ENCODE measurements at regions not wholly inside any gene's neighbourhood (a gene's known extent, or its start where the extent isn't known, plus 50 kb on each side); places are given as distances from the start of the nearest gene placed in this dataset.

DNA sequence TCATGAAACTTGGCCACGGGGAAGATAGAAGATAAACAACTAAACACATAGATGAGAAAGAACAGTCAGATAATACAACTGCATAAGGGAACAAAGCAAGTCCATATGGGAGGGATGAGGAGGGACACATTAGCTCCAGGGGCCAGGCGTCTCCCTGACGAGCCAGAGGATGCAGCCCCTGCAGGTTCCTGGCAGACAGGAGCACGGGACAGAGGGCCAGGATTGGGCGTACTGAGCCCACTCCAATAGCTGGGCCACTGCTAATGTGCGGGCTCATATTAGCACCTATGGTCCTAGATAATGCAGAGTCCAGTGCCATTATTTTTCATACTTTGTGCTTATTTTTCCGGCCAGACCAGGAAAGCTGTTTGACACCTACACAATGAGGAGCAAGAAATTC, 182.9 kb downstream of the ANKRD60 start:
- intact Hi-C loops (cut with micrococcal nuclease): no loop called here
- Histone ChIP-seq H3K4me3 (replicated peaks in 1 of 3; ENCODE audit: insufficient read depth in 1 of 3, low read depth in 1 of 3, low read length in 3 of 3) (no peak overlapping the region), H3K36me3 (ENCODE audit: control insufficient read depth in 2 of 2, extremely low read depth in 1 of 2, insufficient read depth in 2 of 2, low read length in 2 of 2) (no peaks in the 10 kb centered on the region), H3K27me3 (ENCODE audit: control insufficient read depth in 2 of 2, insufficient read depth in 2 of 2, low read length in 2 of 2) (no peaks in the 10 kb centered on the region), H3K79me2 (ENCODE audit: control insufficient read depth, insufficient read depth, low read length) (no peaks in the 10 kb centered on the region), H3K9ac (replicated peaks; ENCODE audit: extremely low read depth, insufficient read depth, low read length) (no peak overlapping the region), H3K27ac (ENCODE audit: insufficient read depth, low read depth, low read length) (no peak overlapping the region), H3K9me3 (replicated peaks; ENCODE audit: control insufficient read depth, insufficient read depth, low read length) (no peaks in the 10 kb centered on the region), H4K20me1 (replicated peaks; ENCODE audit: control insufficient read depth, extremely low read depth, insufficient read depth, low read length) (no peaks in the 10 kb centered on the region), H3K4me2 (ENCODE audit: insufficient read depth, low read length) (no peak overlapping the region), H2AFZ (ENCODE audit: low read depth, low read length) (no peak overlapping the region), H3K9me1 (replicated peaks; ENCODE audit: control insufficient read depth, extremely low read depth, insufficient read depth, low read length) (no peaks in the 10 kb centered on the region), H3K4me1 (ENCODE audit: control insufficient read depth, extremely low read depth, insufficient read depth, low read length) (no peaks in the 10 kb centered on the region)
- no TSS peak for BruUV-seq (replicated peaks)
- CTCF ChIA-PET: interaction anchor here (1.2 kb wide), 1 partner anchor 9 kb away, joined by 5 read pairs; no protein-coding TSS in a partner anchor
- no peak for FAIRE-seq
- TF ChIP-seq EZH2 (IDR thresholded peaks at IDR 0.05; ENCODE audit: borderline replicate concordance, low read depth, low read length, severe bottlenecking) (no peak), MYC (IDR thresholded peaks at IDR 0.05; ENCODE audit: low read depth, low read length) (no peak), JUN (IDR thresholded peaks at IDR 0.05; ENCODE audit: borderline replicate concordance, insufficient read depth, insufficient read length, low read depth) (no peak), FOS (IDR thresholded peaks at IDR 0.05; ENCODE audit: borderline replicate concordance, insufficient read depth, low read length) (no peak), GATA2 (IDR thresholded peaks at IDR 0.05; ENCODE audit: insufficient read depth, insufficient read length, low read depth, low read length) (no peak), POLR2A (IDR thresholded peaks at IDR 0.05; ENCODE audit: low read depth, low read length) (no peak), POLR2AphosphoS5 (IDR thresholded peaks at IDR 0.05; ENCODE audit: insufficient read depth, low read depth, low read length) (no peak)
- TF ChIP-seq, protein P1, sequence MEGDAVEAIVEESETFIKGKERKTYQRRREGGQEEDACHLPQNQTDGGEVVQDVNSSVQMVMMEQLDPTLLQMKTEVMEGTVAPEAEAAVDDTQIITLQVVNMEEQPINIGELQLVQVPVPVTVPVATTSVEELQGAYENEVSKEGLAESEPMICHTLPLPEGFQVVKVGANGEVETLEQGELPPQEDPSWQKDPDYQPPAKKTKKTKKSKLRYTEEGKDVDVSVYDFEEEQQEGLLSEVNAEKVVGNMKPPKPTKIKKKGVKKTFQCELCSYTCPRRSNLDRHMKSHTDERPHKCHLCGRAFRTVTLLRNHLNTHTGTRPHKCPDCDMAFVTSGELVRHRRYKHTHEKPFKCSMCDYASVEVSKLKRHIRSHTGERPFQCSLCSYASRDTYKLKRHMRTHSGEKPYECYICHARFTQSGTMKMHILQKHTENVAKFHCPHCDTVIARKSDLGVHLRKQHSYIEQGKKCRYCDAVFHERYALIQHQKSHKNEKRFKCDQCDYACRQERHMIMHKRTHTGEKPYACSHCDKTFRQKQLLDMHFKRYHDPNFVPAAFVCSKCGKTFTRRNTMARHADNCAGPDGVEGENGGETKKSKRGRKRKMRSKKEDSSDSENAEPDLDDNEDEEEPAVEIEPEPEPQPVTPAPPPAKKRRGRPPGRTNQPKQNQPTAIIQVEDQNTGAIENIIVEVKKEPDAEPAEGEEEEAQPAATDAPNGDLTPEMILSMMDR (IDR thresholded peaks at IDR 0.05; ENCODE audit: extremely low read depth in 1 of 2, insufficient read depth in 1 of 2, low read depth in 1 of 2, low read length in 2 of 2): no peak
- TF ChIP-seq, protein P2, sequence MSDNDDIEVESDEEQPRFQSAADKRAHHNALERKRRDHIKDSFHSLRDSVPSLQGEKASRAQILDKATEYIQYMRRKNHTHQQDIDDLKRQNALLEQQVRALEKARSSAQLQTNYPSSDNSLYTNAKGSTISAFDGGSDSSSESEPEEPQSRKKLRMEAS (IDR thresholded peaks at IDR 0.05; ENCODE audit: insufficient read depth, insufficient read length): no peak
- dilution Hi-C loops (cut with MboI; ENCODE audit: extremely low pct_ligation_motif_present, low sequenced_read_pairs): no loop called here
- DNase-seq (ENCODE audit: low read depth, low spot score): no peak
- POLR2A ChIA-PET: no interaction called here
